ENCODE measurements at regions not wholly inside any gene's neighbourhood (a gene's known extent, or its start where the extent isn't known, plus 50 kb on each side); places are given as distances from the start of the nearest gene placed in this dataset.

DNA sequence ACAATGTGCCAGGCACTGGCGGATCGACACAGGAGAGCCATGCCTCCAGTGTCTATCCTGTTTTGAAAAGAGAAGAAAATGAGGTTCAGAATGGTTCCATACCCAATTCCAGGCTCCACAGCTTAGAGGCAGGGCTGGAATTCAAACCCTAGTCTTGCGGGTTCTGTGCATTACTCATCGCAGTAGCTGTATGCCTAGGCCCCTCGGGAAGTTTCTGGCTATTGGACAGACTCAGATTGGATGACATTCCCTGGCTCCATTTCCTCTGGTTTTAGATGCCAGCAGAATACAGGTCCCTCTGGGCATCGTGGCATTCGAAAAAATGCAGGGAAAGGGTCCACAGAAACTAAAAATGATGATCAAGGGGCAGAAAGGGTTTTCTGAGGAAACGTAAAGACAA, 184.7 kb downstream of the COPRS start:
- Histone ChIP-seq H3K27me3 (ENCODE audit: low read depth) (peaks cover 2% of the 10 kb centered on the region; the same call in 1 of the 2 replicates), H3K36me3 (replicated peaks) (no peaks in the 10 kb centered on the region), H3K4me3 (no peak overlapping the region), H3K4me1 (no peaks in the 10 kb centered on the region), H3K9me3 (peaks cover 3% of the 10 kb centered on the region; the same call in 1 of the 2 replicates)
- in situ Hi-C loops (cut with MboI; ENCODE audit: low sequenced_read_pairs) = no loop called here
- DNase-seq (ENCODE audit: low spot score in 2 of 2) = no peak

DNA sequence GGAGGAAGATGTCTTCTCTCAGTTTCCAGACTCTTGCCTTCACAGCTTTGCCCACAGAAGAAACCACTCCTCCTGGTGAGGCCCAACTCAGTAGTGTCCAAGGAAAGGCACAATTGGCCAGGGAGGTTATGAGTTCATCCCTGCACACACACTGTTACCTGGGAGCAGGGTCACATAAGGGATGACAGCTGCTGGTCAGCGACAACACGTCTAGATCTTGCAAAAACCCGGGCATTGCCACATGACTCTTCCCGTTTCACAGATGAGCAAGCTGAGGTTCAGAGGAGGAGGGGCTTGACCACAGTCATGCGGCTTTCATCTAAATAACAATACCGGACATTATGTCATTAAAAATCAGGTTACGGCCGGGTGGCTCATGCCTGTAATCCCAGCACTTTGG, 186.0 kb downstream of the COPRS start:
- no peaks in the 10 kb centered on the region for H3K4me1 ChIP-seq
- DNase-seq (ENCODE audit: low spot score in 2 of 2) = no peak
- no peak overlapping the region for H3K4me3 ChIP-seq
- H3K9me3 ChIP-seq = peaks cover 3% of the 10 kb centered on the region; the same call in 1 of the 2 replicates
- peaks cover 2% of the 10 kb centered on the region; the same call in 1 of the 2 replicates for H3K27me3 ChIP-seq (ENCODE audit: low read depth)
- in situ Hi-C loops (cut with MboI; ENCODE audit: low sequenced_read_pairs) = no loop called here
- H3K36me3 ChIP-seq (replicated peaks) = no peaks in the 10 kb centered on the region

- Histone ChIP-seq H3K27me3 (ENCODE audit: low read depth) (peaks cover 2% of the 10 kb centered on the region; the same call in 1 of the 2 replicates), H3K4me1 (no peaks in the 10 kb centered on the region), H3K4me3 (no peak overlapping the region), H3K9me3 (peaks cover 3% of the 10 kb centered on the region; the same call in 1 of the 2 replicates), H3K36me3 (replicated peaks) (no peaks in the 10 kb centered on the region)
- in situ Hi-C loops (cut with MboI; ENCODE audit: low sequenced_read_pairs) = no loop called here
- no peak for DNase-seq (ENCODE audit: low spot score in 2 of 2)
Measured at GRCh38 chr17:31672161-31672819, 186.8 kb downstream of the COPRS start.

GRCh38 chr17:31663576-31663975, 195.5 kb downstream of the COPRS start:
- DNase-seq (ENCODE audit: low spot score in 2 of 2) = no peak
- in situ Hi-C loops (cut with MboI; ENCODE audit: low sequenced_read_pairs) = no loop called here
- Histone ChIP-seq H3K9me3 (peaks cover 3% of the 10 kb centered on the region; the same call in 1 of the 2 replicates), H3K27me3 (ENCODE audit: low read depth) (no peaks in the 10 kb centered on the region; the same call in 1 of the 2 replicates), H3K4me3 (no peak overlapping the region), H3K4me1 (no peaks in the 10 kb centered on the region), H3K36me3 (replicated peaks) (no peaks in the 10 kb centered on the region)

DNA sequence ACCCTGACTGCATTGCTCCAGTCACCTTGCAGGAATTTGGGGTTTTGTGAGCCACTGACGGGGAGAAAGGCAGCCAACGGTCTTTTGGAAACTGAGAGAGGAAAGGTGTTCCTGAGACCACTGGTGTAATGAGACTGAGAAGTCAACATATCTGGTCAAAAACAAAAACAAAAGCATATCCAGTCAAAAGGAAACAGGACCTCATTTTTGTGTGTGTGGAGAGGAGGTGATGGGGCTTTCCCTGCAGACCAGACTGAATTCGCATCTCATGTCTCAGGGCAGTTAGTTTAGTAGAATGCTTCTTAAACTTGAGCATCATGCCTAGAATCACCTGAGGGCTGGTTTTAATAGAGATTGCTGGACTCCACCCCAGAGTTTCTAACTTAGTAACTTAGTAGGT, 198.4 kb downstream of the COPRS start:
- no peaks in the 10 kb centered on the region for H3K36me3 ChIP-seq (replicated peaks)
- in situ Hi-C loops (cut with MboI; ENCODE audit: low sequenced_read_pairs) = no loop called here
- peaks cover 3% of the 10 kb centered on the region; the same call in 1 of the 2 replicates for H3K9me3 ChIP-seq
- no peaks in the 10 kb centered on the region for H3K4me1 ChIP-seq
- no peak overlapping the region for H3K4me3 ChIP-seq
- H3K27me3 ChIP-seq (ENCODE audit: low read depth) = no peaks in the 10 kb centered on the region; the same call in 1 of the 2 replicates
- no peak for DNase-seq (ENCODE audit: low spot score in 2 of 2)

DNA sequence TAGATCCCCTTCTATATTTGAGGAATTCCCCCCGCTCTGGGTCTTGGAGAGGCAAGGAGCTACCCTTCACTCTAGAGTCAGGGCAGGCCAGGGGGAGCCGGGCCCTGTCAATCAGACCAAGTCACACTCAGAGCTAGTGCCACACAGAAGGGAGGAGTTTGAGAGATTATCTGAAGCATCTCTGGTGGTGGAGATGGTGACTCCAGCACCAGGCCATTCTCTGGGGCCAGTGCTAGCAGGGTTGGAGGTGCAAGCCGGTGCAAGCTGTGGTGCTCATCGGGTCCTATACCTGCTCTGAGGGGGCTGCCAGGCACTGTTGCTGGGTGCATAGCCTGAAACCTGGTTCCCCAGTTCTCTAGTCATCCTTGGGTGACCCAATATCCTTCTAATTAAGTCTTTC, 201.2 kb downstream of the COPRS start:
- Histone ChIP-seq H3K27me3 (ENCODE audit: low read depth) (no peaks in the 10 kb centered on the region; the same call in 1 of the 2 replicates), H3K36me3 (replicated peaks) (no peaks in the 10 kb centered on the region), H3K4me3 (no peak overlapping the region), H3K4me1 (no peaks in the 10 kb centered on the region), H3K9me3 (no peaks in the 10 kb centered on the region)
- no peak for DNase-seq (ENCODE audit: low spot score in 2 of 2)
- in situ Hi-C loops (cut with MboI; ENCODE audit: low sequenced_read_pairs) = loop anchor here (10.0 kb wide), 1 partner anchor 157 kb away; no protein-coding TSS in a partner anchor

- no peak for DNase-seq (ENCODE audit: low spot score in 2 of 2)
- in situ Hi-C loops (cut with MboI; ENCODE audit: low sequenced_read_pairs) = loop anchor here (10.0 kb wide), 1 partner anchor 160 kb away; no protein-coding TSS in a partner anchor
- H3K36me3 ChIP-seq (replicated peaks) = no peaks in the 10 kb centered on the region
- H3K27me3 ChIP-seq (ENCODE audit: low read depth) = peaks cover 6% of the 10 kb centered on the region; the same call in 1 of the 2 replicates
- no peak overlapping the region for H3K4me3 ChIP-seq
- no peaks in the 10 kb centered on the region for H3K9me3 ChIP-seq
- H3K4me1 ChIP-seq = no peaks in the 10 kb centered on the region
Measured at GRCh38 chr17:31654936-31655335, 204.1 kb downstream of the COPRS start.

DNA sequence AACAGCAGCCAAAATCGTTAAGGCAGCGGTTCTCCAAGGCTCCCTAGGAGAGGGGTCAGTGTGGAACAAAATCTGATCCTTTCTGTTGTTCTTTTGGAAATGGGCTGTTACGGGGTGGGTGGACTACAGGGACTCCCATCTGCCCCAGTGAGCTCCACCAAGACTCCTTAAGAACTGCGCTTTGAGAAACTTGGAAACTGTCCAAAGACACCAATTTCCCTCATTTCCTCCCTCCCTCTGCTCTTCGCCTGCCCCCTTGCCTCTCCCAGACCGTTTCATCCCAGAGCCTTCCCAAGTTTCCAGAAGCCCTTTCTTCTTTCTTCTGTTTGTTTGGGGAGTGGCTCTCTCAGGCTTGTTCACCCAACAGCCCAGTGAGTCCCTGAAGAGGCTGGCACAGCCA, 205.4 kb downstream of the COPRS start:
- DNase-seq (ENCODE audit: low spot score in 2 of 2) = no peak
- H3K4me1 ChIP-seq = no peaks in the 10 kb centered on the region
- H3K36me3 ChIP-seq (replicated peaks) = no peaks in the 10 kb centered on the region
- no peak overlapping the region for H3K4me3 ChIP-seq
- in situ Hi-C loops (cut with MboI; ENCODE audit: low sequenced_read_pairs) = loop anchor here (10.0 kb wide), 1 partner anchor 161 kb away; no protein-coding TSS in a partner anchor
- H3K27me3 ChIP-seq (ENCODE audit: low read depth) = peaks cover 6% of the 10 kb centered on the region; the same call in 1 of the 2 replicates
- no peaks in the 10 kb centered on the region for H3K9me3 ChIP-seq

DNA sequence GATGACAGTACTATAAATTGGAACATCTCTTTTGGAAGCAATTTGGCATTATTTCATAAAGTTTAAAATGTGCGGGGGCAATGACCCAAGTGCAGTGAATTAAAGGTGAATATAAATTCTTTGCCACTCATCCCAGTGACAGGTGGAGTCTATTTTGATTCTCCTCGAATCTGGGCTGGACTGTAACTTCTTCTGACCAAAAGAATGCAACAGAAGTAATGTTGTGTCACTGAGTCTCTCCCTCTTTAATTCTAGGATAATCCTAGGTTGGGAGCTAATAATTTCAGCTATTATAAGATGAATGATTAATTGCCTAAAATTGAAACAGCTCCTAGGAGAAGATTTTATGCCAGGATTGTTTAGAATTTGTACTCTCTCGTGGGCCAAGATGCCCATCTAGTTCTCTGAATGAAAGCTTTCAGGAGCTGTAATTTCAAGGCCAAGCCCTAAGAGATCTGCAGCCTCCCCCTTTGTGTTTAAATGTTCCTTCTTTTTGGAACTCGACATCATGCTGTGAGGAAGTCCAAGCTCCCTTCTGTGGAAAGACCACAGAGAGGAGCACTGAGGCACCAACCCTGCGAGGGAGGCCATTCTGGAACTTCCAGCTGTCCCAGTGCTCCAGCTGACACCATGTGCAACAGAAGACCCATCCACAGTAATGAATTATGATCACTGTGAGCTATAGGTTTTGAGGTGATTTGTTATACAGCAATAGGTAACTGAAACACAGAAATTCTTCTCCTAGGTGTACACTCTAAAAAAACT, 208.1 kb downstream of the COPRS start:
- DNase-seq (ENCODE audit: low spot score in 2 of 2) = no peak
- H3K36me3 ChIP-seq (replicated peaks) = no peaks in the 10 kb centered on the region
- no peaks in the 10 kb centered on the region for H3K4me1 ChIP-seq
- no peak overlapping the region for H3K4me3 ChIP-seq
- H3K27me3 ChIP-seq (ENCODE audit: low read depth) = peaks cover 6% of the 10 kb centered on the region; the same call in 1 of the 2 replicates
- no peaks in the 10 kb centered on the region for H3K9me3 ChIP-seq
- in situ Hi-C loops (cut with MboI; ENCODE audit: low sequenced_read_pairs) = loop anchor here (10.0 kb wide), 1 partner anchor 164 kb away; no protein-coding TSS in a partner anchor

- Histone ChIP-seq H3K4me3 (no peak overlapping the region), H3K36me3 (replicated peaks) (no peaks in the 10 kb centered on the region), H3K4me1 (no peaks in the 10 kb centered on the region), H3K9me3 (no peaks in the 10 kb centered on the region), H3K27me3 (ENCODE audit: low read depth) (peaks cover 6% of the 10 kb centered on the region; the same call in 1 of the 2 replicates)
- in situ Hi-C loops (cut with MboI; ENCODE audit: low sequenced_read_pairs) = no loop called here
- DNase-seq (ENCODE audit: low spot score in 2 of 2) = no peak
Measured at GRCh38 chr17:31649302-31649701, 209.7 kb downstream of the COPRS start.

GRCh38 chr17:31647661-31648060, 211.4 kb downstream of the COPRS start:
- in situ Hi-C loops (cut with MboI; ENCODE audit: low sequenced_read_pairs) = no loop called here
- no peak for DNase-seq (ENCODE audit: low spot score in 2 of 2)

DNA sequence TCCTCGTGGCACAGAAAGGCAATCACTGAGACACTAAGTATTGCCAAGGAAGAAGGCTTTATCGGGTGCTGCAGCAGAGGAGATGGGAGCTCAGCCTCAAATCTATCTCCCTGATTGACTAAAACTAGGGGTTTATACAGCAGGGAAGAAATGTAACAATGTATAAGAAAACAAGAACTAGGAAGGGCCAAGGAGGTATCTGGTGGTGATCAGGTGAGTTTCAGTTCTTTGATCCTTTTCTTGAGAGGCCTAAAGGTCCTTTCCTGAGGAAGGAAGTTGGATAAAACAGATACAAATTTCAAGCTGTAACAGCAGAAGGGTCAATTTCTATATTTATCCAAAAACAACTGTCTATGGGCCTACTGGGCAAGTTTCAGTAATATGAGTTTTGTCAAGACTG, 212.4 kb downstream of the COPRS start:
- in situ Hi-C loops (cut with MboI; ENCODE audit: low sequenced_read_pairs) = no loop called here
- H3K4me1 ChIP-seq = no peaks in the 10 kb centered on the region
- H3K4me3 ChIP-seq = no peak overlapping the region
- no peaks in the 10 kb centered on the region for H3K36me3 ChIP-seq (replicated peaks)
- H3K9me3 ChIP-seq = no peaks in the 10 kb centered on the region
- H3K27me3 ChIP-seq (ENCODE audit: low read depth) = peaks cover 6% of the 10 kb centered on the region; the same call in 1 of the 2 replicates
- DNase-seq (ENCODE audit: low spot score in 2 of 2) = no peak

More at GRCh38 chr17:31647661-31648060, 211.4 kb downstream of the COPRS start:
- Histone ChIP-seq H3K9me3 (no peaks in the 10 kb centered on the region), H3K27me3 (ENCODE audit: low read depth) (peaks cover 6% of the 10 kb centered on the region; the same call in 1 of the 2 replicates), H3K4me3 (no peak overlapping the region), H3K36me3 (replicated peaks) (no peaks in the 10 kb centered on the region), H3K4me1 (no peaks in the 10 kb centered on the region)

GRCh38 chr17:31645351-31645750, 213.7 kb downstream of the COPRS start:
- H3K27me3 ChIP-seq (ENCODE audit: low read depth) = no peaks in the 10 kb centered on the region
- no peak for DNase-seq (ENCODE audit: low spot score in 2 of 2)
- in situ Hi-C loops (cut with MboI; ENCODE audit: low sequenced_read_pairs) = no loop called here
- H3K4me1 ChIP-seq = no peaks in the 10 kb centered on the region
- no peaks in the 10 kb centered on the region for H3K9me3 ChIP-seq
- no peaks in the 10 kb centered on the region for H3K36me3 ChIP-seq (replicated peaks)
- H3K4me3 ChIP-seq = no peak overlapping the region

GRCh38 chr17:31631766-31632165, 227.3 kb downstream of the COPRS start:
- peaks cover 2% of the 10 kb centered on the region; the same call in 1 of the 2 replicates for H3K27me3 ChIP-seq (ENCODE audit: low read depth)
- no peaks in the 10 kb centered on the region for H3K9me3 ChIP-seq
- no peaks in the 10 kb centered on the region for H3K36me3 ChIP-seq (replicated peaks)
- H3K4me3 ChIP-seq = no peak overlapping the region
- no peaks in the 10 kb centered on the region for H3K4me1 ChIP-seq
- in situ Hi-C loops (cut with MboI; ENCODE audit: low sequenced_read_pairs) = no loop called here
- DNase-seq (ENCODE audit: low spot score in 2 of 2) = no peak

Data from HAP-1 (cell line).